HG03159 (cell line): ENCODE measurements at regions not wholly inside any gene's neighbourhood (a gene's known extent, or its start where the extent isn't known, plus 50 kb on each side); places are given as distances from the start of the nearest gene placed in this dataset.
"Not testable (repeated sequence)": the region's sequence is repeated elsewhere in the genome, so short reads cannot be mapped to it uniquely, and the experiment has no call there.

Experiments
- ATAC-seq: cut with Tn5 transposase; IDR thresholded peaks from one replicate; pipeline ENCODE4 v1.9.1; 2021; ENCODE audit warnings: mild to moderate bottlenecking, moderate library complexity; ENCODE audit not compliant: unreplicated experiment

DNA sequence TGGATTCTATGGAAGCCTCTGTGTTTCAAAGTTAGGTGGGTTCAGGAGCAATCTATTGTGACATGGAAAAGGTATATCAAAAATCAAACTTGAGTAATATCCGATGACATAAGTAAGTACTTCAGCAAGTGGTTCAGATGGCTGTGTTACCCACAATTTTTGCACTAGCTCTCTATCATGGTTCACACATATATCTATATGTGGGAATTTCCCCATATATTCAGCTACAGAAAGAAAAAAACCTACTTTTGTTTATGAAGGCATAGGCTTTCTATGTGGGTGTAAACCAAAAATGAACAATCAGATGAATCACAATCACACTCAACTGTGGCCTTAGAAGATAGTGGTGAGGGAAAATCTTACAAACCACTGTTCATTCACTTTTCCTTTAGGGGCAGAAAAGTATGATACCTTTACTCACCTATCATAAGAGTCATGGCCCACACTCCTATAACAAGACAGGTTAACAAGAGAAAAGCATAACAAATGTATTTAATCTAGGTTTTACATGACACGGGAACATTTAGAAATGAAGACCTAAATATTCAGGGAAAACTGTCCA is 449.6 kb upstream of the HTR1E start:
- no peak for ATAC-seq

DNA sequence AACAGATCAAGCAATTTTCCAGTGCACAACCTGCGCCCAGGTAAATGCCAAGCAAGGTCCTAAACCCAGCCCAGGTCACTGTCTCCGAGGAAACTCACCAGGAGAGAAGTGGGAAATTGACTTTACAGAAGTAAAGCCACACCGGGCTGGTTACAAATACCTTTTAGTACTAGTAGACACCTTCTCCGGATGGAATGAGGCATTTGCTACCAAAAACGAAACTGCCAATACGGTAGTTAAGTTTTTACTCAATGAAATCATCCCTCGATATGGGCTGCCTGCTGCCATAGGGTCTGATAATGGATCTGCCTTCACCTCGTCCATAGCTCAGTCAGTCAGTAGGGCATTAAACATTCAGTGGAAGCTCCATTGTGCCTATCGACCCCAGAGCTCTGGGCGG is 459.0 kb upstream of the HTR1E start:
- ATAC-seq = not testable (repeated sequence)

DNA sequence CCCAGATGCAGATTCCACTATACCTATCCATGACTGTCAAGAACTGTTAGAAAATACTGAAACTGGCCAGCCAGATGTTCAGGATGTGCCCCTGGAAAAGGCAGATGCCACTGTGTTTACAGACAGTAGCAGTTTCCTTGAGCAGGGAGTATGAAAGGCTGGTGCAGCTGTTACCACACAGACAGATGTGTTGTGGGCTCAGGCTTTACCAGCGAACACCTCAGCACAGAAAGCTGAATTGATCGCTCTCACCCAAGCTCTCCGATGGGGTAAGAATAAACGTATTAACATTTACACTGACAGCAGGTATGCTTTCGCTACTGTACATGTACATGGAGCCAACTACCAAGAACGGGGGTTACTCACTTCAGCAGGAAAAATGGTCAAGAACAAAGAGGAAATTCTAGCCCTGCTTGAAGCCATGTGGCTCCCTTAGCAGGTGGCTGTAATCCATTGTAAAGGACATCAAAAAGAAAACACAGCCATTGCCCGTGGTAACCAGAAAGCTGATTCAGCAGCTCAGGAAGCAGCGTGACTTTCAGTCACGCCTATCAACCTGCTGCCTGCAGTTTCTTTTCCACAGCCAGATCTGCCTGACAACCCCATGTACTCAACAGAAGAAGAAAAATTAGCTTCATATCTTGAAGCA is 459.7 kb upstream of the HTR1E start:
- ATAC-seq = no peak

- no peak for ATAC-seq
These were observed 461.0 kb upstream of the HTR1E start for GRCh38 chr6:86476311-86476710.

- no peak for ATAC-seq
These were observed 463.2 kb upstream of the HTR1E start for GRCh38 chr6:86474081-86474480.

- ATAC-seq = no peak
These were observed 465.5 kb upstream of the HTR1E start for GRCh38 chr6:86471791-86472190.

DNA sequence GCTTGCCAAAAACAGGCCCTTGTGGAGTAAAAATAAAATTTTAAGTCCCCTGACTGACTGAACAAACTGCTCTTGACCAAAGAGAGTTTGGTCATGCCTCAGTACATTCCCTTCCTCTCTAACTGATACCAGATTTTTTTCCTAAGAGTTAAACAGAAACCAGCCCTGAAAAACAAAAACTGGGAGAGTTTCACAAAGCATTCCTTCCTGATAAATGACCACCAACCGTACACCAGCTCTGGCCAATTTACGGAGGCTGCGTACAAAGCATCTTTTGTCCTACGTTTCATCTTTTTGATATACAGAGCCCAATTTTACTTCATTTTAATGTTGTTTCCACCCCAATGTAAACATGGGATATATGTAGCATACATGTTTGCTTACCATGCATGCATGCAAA is 477.4 kb upstream of the HTR1E start:
- no peak for ATAC-seq

GRCh38 chr6:86456821-86457220 is 480.5 kb upstream of the HTR1E start:
- no peak for ATAC-seq

DNA sequence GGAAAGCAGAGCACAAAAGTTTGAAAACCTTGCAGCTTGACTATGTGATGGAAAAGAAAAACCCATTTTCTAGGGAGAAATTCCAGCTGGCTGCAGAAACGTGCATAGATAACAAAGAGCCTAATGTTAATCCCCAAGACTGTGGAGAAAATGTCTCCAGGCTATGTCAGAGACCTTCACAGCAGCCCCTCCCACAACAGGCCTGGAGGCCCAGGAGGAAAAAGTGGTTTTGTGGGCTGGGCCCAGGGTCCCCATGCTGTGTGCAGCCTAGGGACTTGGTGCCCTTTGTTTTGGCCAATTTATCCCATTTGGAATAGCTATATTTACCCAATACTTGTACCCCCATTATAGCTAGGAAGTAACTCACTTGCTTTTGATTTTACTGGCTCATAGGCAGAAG is 484.1 kb upstream of the HTR1E start:
- no peak for ATAC-seq

- no peak for ATAC-seq
These were observed 488.9 kb upstream of the HTR1E start for GRCh38 chr6:86448398-86448797.

DNA sequence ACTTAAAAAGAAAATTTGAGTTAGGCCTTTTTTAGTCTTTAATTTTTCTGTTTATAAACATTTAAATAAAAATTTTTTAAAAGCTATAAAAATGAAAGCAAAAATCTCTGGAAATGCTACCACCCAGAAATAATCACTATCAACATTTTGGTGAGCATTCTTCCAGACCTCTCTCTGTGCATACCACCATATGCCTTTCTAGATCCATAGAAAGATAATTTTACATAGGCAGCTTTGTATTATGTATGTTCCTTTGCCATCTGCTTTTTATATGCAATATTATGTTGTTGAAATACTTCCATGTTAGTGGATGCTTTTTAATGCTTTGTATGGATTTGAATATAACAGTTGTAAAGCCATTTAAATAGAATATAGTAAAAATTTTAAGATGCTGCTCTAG is 496.7 kb upstream of the HTR1E start:
- no peak for ATAC-seq

- no peak for ATAC-seq
These were observed 513.8 kb upstream of the HTR1E start for GRCh38 chr6:86423571-86423970.

DNA sequence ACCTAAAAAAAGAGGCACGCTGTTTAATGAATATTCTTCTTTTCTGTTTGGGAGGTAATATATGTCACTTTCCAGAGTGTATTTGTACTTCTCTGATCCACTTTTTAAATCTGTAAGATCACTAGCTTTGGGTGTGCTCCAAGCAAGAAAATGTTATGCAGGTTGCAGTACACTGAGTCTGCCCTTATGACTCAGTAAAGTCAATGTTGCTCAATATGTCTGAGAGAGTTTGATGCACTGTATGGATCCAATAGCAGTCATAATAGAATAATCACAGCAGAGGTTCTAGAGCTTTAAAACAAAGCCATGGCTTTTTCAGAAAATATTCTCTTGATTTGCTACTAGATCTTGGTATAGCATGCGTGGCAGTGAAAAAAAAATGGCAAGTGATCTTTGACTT is 525.3 kb upstream of the HTR1E start:
- ATAC-seq = no peak

- no peak for ATAC-seq
These were observed 530.2 kb upstream of the HTR1E start for GRCh38 chr6:86407128-86407527.

DNA sequence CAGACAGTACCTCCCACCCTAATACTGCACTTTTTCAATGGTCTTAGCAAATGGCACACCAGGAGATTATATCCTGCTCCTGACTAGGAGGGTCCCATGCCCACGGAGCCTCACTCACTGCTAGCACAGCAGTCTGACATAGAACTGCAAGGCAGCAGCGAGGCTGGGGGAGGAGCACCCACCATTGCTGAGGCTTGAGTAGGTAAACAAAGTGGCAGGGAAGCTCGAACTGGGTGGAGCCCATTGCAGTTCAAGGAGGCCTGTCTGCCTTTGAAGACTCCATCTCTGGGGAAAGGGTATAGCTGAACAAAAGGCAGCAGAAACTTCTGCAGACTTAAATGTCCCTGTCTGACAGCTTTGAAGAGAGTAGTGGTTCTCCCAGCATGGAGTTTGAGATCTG is 544.5 kb upstream of the HTR1E start:
- ATAC-seq = not testable (repeated sequence)

- no peak for ATAC-seq
These were observed 556.7 kb upstream of the HTR1E start for GRCh38 chr6:86380571-86381125.

DNA sequence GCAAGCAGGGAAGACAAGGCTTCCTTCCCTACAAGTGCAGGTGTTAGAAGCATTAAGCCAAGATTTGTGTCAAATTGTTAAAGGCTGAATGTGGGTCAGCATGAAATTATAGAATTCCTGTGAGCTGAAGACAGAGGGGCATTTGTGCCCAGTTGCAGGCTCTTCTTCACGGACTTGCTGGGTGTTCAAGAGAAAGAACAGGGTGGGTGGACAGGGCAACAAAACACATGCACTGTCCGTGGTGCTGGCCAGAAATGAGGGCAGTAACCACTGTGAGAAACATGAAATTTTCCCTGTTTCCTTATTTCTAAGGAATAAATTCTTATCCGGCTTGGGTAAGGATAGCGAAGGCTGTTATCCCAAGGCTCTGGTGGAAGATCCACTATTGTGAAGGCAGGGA is 579.5 kb upstream of the HTR1E start:
- ATAC-seq = no peak

DNA sequence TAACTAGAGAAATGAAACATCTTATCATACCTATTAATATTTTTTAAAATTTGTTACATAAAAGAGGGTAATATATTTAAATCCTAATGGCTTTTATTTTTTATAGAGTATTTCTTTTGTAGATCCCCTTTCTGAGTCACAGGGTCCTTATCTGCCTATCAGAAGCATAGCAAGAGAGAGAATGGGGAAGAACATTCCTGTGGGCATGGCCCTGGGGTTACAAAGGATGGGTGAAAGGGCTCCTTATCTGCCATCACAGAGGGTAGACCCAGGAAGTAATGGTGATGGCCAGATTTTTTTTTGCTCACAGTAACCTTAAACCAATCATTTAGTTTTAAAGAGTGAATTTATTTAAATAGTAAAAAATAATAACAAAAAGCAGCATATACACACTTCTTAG is 582.1 kb upstream of the HTR1E start:
- no peak for ATAC-seq

- ATAC-seq = no peak
These were observed 605.4 kb upstream of the HTR1E start for GRCh38 chr6:86331919-86332318.

DNA sequence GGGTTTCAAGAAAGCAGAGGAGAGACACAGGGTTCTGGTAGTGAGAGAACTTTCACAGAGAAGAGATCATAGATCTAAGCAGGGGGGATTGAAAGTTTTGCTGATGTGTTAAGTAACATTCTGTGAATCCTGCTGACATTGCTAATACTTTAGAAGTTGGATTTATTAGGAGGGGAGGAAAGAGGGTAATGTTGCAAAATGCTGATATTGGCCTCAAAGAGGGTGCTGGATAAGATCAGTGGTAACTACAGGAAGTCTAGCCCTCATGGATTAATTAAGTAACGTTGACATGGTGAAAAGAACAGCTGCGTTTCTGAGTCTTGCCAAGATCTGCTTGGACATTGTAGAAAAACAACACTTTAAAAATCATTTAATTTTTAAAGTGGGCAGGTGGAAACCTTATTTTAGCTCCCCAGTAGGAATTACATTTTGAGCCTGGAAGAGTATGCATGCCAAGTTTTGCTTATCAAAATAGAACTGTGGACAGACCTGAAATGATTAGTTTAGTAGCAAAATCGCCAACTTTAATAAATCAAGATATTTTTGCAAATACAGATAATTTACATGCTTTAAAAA is 606.0 kb upstream of the HTR1E start:
- ATAC-seq = no peak

DNA sequence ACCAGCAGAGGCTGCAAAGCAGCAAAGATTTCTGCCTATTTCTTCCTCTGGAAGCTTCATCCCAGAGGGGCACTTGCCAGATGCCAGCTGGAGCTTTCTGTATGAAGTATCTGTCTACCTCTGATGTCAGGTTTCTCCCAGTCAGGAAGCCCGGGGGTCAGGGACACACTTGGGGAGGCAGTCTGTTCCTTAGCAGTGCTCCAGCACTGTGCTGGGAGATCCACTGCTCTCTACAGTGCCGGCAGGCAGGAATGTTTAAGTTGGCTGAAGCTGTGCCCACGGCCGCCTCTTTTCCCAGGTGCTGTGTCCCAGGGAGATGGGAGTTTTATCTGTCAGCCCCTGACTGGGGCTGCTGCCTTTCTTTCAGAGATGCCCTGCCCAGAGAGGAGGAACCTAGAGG is 631.1 kb upstream of the HTR1E start:
- no peak for ATAC-seq

GRCh38 chr6:86285876-86286275 is 643.2 kb upstream of the SYNCRIP start:
- ATAC-seq = no peak
